WTC11 (cell line): ENCODE measurements at regions not wholly inside any gene's neighbourhood (a gene's known extent, or its start where the extent isn't known, plus 50 kb on each side); places are given as distances from the start of the nearest gene placed in this dataset.

ENCODE experiments used
- ATAC-seq: fragments of 200-7000 bp; cut with Tn5 transposase; 2 replicates; pipeline ENCODE4 v1.10.0; 2021; ENCODE audit warnings: mild to moderate bottlenecking, moderate library complexity
- CTCF ChIA-PET: fragments of 300-600 bp; sonication (Branson Sonifier 250); formaldehyde crosslinking; loops from one replicate; lab custom pipeline; 2021; ENCODE audit warnings: antibody characterized with exemption; lab: Charles Lee
- POLR2A ChIA-PET: fragments of 350-600 bp; sonication (Branson Sonifier 250); formaldehyde crosslinking; loops from one replicate; lab custom pipeline; 2021; ENCODE audit warnings: antibody characterized with exemption; lab: Charles Lee
- DNase-seq: peaks from one replicate; pipeline ENCODE4 v3.0.0; 2021; ENCODE audit warnings: low spot score
- H3K27ac Mint-ChIP-seq: 2 replicates; pipeline ENCODE4 v1.8.0; 2021; ENCODE audit warnings: mixed read lengths
- H3K27me3 Mint-ChIP-seq: 2 replicates; pipeline ENCODE4 v1.8.0; 2021; ENCODE audit warnings: low read depth, mild to moderate bottlenecking, moderate library complexity, mixed read lengths
- H3K36me3 Mint-ChIP-seq: 2 replicates; pipeline ENCODE4 v1.8.0; 2021; ENCODE audit warnings: mixed read lengths
- H3K4me1 Mint-ChIP-seq: 2 replicates; pipeline ENCODE4 v1.8.0; 2022; ENCODE audit warnings: mixed read lengths
- H3K4me3 Mint-ChIP-seq: 2 replicates; pipeline ENCODE4 v1.8.0; 2021; ENCODE audit warnings: mild to moderate bottlenecking, moderate library complexity, mixed read lengths
- H3K9me3 Mint-ChIP-seq: 2 replicates; pipeline ENCODE4 v1.8.0; 2021; ENCODE audit warnings: mixed read lengths
- ARID4B ChIP-seq: sonication (generic); formaldehyde crosslinking; IDR thresholded peaks from 2 replicates; pipeline ENCODE4 v1.8.0; 2023; ENCODE audit warnings: missing genetic modification reagents, mild to moderate bottlenecking, borderline replicate concordance
- CREM ChIP-seq: sonication (generic); formaldehyde crosslinking; IDR thresholded peaks from 2 replicates; pipeline ENCODE4 v1.8.1; 2022; ENCODE audit warnings: mild to moderate bottlenecking, missing genetic modification reagents, moderate library complexity
- E2F1 ChIP-seq: sonication (generic); formaldehyde crosslinking; IDR thresholded peaks from 2 replicates; pipeline ENCODE4 v1.8.0; 2022; ENCODE audit warnings: mild to moderate bottlenecking, missing genetic modification reagents
- ERG ChIP-seq: fragments of 250-450 bp; sonication (Bioruptor Pico); IDR thresholded peaks from 2 replicates; pipeline ENCODE4 v1.8.0; 2021; ENCODE audit warnings: mild to moderate bottlenecking
- GRHL2 ChIP-seq: fragments of 250-450 bp; sonication (Bioruptor Pico); IDR thresholded peaks from 2 replicates; pipeline ENCODE4 v1.8.0; 2022; ENCODE audit warnings: mild to moderate bottlenecking, moderate library complexity; ENCODE audit not compliant: insufficient replicate concordance, severe bottlenecking
- HMGXB4 ChIP-seq: sonication (generic); formaldehyde crosslinking; IDR thresholded peaks from 2 replicates; pipeline ENCODE4 v1.8.1; 2023; ENCODE audit warnings: mild to moderate bottlenecking, moderate library complexity, missing genetic modification reagents
- MLX ChIP-seq: sonication (generic); formaldehyde crosslinking; IDR thresholded peaks from 2 replicates; pipeline ENCODE4 v1.8.1; 2023; ENCODE audit warnings: mild to moderate bottlenecking, missing genetic modification reagents, moderate library complexity
- NR3C1 ChIP-seq: sonication (generic); formaldehyde crosslinking; conservative IDR thresholded peaks from 2 replicates; pipeline ENCODE4 v1.8.1; 2023; ENCODE audit warnings: low read depth, mild to moderate bottlenecking, missing genetic modification reagents
- SMAD3 ChIP-seq: sonication (generic); formaldehyde crosslinking; IDR thresholded peaks from 2 replicates; pipeline ENCODE4 v1.8.0; 2022; ENCODE audit warnings: missing genetic modification reagents, mild to moderate bottlenecking, borderline replicate concordance
- SOX15 ChIP-seq: fragments of 250-450 bp; sonication (Bioruptor Pico); IDR thresholded peaks from 2 replicates; pipeline ENCODE4 v1.9.0; 2021; ENCODE audit warnings: mild to moderate bottlenecking
- ZBTB43 ChIP-seq: sonication (generic); formaldehyde crosslinking; IDR thresholded peaks from 2 replicates; pipeline ENCODE4 v1.8.1; 2023; ENCODE audit warnings: mild to moderate bottlenecking, missing genetic modification reagents
- ZNF232 ChIP-seq: sonication (generic); formaldehyde crosslinking; IDR thresholded peaks from 2 replicates; pipeline ENCODE4 v1.8.0; 2022; ENCODE audit warnings: mild to moderate bottlenecking, missing genetic modification reagents
- ZNF396 ChIP-seq: fragments of 250-450 bp; sonication (Bioruptor Pico); IDR thresholded peaks from 2 replicates; pipeline ENCODE4 v1.8.0; 2021; ENCODE audit warnings: mild to moderate bottlenecking, moderate library complexity, borderline replicate concordance
- ZSCAN18 ChIP-seq: fragments of 250-450 bp; sonication (Bioruptor Pico); IDR thresholded peaks from 2 replicates; pipeline ENCODE4 v2.1.2; 2022; ENCODE audit warnings: mild to moderate bottlenecking, moderate library complexity

- H3K27me3 Mint-ChIP-seq = no peaks in the 10 kb centered on the region
- H3K4me3 Mint-ChIP-seq = no peak overlapping the region
- H3K4me1 Mint-ChIP-seq = no peaks in the 10 kb centered on the region
- no peak overlapping the region for H3K27ac Mint-ChIP-seq
- TF ChIP-seq ZNF232 (CRISPR knock-in tag) = no peak
- no peak for TF ChIP-seq NR3C1
- no peak for TF ChIP-seq CREM (CRISPR knock-in tag)
- TF ChIP-seq SMAD3 (CRISPR knock-in tag) = no peak
- no peak for TF ChIP-seq E2F1 (CRISPR knock-in tag)
- no peak for TF ChIP-seq GRHL2 (CRISPR knock-in tag)
- TF ChIP-seq MLX (CRISPR knock-in tag) = no peak
- no peak for TF ChIP-seq ZNF396 (CRISPR knock-in tag)
- no peak for TF ChIP-seq SOX15 (CRISPR knock-in tag)
- no peak for TF ChIP-seq ERG (CRISPR knock-in tag)
- TF ChIP-seq ZSCAN18 (CRISPR knock-in tag) = no peak
- TF ChIP-seq HMGXB4 = no peak
- TF ChIP-seq ARID4B (CRISPR knock-in tag) = no peak
- no peak for TF ChIP-seq ZBTB43 (CRISPR knock-in tag)
- TF ChIP-seq, all 79 proteins: peak for 0
- DNase-seq (no peak), ATAC-seq (no peak)
- no peaks in the 10 kb centered on the region for H3K36me3 Mint-ChIP-seq
- peaks cover 15% of the 10 kb centered on the region for H3K9me3 Mint-ChIP-seq
- ChIA-PET POLR2A (no interaction called here), CTCF (no interaction called here)
These were observed 613.3 kb downstream of the TSN start for GRCh38 chr2:122368576-122369243.
